HG02870 (cell line): ENCODE measurements at regions not wholly inside any gene's neighbourhood (a gene's known extent, or its start where the extent isn't known, plus 50 kb on each side); places are given as distances from the start of the nearest gene placed in this dataset.
"Not testable (repeated sequence)": the region's sequence is repeated elsewhere in the genome, so short reads cannot be mapped to it uniquely, and the experiment has no call there.

Experiments used
- ATAC-seq: cut with Tn5 transposase; IDR thresholded peaks from one replicate; pipeline ENCODE4 v1.9.1; 2021; ENCODE audit warnings: mild to moderate bottlenecking, moderate library complexity; ENCODE audit not compliant: unreplicated experiment

DNA sequence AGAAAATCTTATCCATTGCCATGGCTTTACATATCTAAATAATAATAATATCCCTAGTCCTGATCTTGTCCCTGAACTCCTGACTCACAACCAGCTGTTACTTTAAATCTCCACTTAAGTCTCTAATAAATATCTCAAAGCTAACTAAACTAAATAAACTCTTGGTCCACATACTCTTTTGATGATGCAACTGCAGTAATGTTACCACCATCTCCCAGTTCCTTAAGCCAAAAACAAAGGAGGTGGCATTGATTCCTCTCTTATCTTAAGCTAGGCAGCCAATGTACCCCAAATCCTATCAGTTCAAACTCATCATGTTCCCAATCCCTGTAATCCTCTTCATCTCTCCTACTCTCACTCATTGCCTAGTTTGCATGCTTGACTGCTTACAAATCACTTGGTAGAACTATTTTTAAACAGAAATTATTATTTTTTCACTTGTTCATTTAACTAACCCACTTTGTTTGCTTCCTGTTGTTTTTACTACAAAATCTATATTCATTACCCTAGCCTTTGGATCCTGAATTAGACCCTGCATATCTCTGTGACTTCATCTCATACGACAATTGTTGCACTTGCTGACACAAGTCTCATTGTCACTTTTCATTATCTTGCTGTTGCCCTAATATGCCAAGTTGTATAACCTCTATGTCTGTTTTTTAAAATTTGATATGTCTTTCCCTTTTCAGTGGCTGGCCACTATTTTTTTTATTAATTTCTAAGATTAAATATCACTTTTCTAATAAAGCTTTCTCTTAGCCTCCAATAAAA, 462.2 kb downstream of the ZPLD1 start:
- ATAC-seq, result no peak

DNA sequence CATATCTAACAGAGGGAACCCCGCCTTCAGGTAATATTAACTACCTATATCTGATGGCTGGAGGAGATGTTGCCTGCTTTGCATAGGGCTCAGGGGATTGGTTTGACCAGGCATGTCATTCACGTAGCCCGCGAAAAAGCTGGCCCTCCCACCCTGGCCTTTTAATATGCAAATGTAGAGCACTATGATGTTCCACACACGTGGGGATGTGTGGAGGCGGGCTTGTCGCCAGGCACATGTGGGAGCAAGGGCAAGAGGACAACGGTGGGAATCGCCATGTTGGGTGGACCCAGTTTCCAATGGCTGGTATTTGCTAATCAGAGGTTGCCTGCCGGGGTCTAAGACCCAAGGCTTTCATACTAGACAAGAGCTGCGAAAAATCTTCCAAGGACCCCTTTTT, 469.8 kb downstream of the ZPLD1 start:
- ATAC-seq, result no peak

DNA sequence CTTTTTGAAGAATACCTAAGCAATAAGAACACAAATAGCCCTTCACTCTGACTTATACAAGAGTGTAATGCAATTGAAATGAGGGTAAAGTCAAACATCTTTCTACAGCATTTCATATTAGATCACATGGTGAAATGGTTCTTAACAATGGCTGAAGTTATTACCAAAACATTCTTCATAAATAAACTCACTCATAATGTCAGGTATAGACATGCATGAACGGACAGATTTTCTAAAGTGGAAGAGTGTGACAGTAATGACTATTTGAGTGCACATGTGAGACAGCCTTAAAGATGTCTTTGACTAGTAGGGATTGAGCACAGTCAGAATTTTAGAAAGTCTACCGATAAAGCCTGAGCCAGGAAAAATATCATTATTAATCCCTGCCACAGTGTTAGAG, 471.0 kb downstream of the ZPLD1 start:
- no peak for ATAC-seq

DNA sequence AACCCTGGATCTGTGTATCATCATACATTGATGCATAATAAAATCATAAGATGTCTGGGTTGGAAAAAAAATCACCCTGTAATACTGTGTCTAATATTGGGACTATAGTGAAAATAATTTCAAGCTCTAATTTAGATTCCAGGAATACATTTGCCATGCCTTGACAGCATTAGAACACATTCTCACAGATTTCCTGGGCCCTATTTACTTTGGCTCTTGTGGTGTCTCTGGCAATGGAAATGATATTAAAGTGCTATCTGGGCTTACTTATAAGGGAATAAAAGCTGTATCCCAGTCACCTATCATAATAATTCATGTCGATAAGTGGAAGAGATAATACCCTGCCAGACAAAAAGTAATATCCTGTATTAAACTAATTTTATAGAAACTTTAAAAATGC, 472.0 kb downstream of the ZPLD1 start:
- ATAC-seq, result no peak

DNA sequence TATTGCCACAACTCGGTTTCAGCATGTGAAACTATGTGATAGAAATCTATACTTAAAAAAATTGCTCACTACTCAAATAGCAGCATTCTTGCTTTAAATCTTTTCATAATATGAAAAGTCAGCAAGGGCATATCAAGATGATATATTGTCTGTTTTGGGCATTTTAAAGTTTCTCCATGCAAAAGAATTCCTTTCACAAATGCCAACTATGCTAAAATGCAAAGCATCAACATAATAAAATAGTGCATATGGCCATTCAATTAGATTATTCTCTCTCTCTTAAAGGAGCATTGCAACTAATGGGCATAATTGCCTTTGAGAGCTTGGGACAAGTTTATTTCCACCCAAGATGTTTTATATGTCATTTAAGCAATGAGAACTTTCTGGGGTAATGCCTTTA, 475.1 kb downstream of the ZPLD1 start:
- no peak for ATAC-seq

DNA sequence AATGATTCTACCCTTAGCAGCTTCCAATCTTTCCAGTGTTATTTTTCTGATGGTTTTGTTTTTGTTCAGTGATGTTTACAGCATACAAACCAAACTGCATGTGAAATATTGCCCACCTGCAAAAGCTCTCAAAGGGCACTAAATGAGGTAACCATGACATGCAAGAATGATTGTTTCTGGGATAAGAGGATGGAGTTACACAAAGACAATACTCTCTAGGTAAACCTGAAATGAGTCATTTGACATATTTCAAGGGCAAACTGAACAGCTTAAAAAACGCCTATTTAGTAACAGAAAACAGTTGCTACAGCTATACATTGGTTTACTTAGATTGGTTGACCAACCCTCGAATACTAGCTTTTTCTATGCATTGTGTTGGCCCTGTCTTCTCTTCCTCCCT, 481.7 kb downstream of the ZPLD1 start:
- no peak for ATAC-seq

DNA sequence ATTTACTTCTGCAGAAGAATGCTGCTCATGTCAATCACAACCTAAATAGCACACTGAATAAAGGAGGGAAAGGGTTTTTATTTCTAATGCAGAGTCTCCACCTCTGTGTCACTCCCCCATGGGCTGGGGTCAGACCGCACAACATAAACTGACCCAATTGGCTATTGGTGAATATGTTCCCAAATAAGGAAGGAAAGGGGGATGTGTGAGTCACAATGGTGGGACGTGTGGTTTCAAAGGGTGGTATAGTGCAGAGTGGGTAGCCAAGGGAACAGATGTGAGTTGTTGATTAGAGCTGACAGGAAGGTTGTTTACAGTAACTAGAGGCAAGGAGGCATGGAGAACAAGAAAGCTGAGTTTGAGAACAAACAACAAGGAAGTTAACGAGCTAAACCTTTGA, 491.8 kb downstream of the ZPLD1 start:
- no peak for ATAC-seq

DNA sequence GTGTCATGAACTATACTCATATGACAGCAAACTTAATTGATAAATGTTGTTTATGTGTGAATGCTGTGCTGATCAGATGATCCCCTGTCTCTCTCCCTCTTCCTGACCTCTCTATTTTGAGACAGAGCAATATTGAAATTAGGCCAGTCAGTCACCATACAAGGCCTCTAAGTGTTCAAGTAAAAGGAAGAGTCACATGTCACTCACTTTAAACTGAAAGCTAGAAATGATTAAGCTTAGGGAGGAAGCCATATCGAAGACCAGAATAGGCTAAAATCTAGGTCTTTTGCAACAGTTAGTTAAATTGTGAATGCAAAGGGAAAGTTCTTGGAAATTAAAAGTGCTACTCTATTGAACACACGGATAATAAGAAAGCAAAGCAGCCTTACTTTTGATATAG, 498.6 kb downstream of the ZPLD1 start:
- ATAC-seq, result no peak

DNA sequence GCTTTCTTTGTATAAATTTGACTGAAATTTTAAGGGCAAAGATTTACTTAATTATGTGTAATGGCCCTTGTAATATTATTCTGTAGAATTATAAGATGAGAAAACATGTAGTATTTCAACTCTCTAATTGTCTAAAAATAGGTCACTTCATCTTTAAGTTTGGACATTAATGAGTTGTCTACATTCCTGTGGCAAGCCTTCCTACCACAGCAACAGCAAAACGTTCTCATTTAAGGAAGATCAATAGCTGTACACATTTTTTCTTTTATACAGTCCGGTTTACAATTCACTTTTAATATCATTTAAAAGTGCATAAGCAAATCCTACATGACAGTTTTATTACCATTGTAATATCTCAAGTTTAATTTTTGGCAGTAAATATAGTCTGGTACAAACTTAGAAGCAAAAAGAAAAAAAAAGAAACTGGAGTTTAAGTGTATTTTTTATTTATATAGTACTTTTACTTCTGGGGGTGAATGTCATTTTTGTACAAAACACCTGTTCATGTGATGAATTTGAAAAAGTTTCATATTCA, 501.8 kb downstream of the ZPLD1 start:
- ATAC-seq, result no peak

DNA sequence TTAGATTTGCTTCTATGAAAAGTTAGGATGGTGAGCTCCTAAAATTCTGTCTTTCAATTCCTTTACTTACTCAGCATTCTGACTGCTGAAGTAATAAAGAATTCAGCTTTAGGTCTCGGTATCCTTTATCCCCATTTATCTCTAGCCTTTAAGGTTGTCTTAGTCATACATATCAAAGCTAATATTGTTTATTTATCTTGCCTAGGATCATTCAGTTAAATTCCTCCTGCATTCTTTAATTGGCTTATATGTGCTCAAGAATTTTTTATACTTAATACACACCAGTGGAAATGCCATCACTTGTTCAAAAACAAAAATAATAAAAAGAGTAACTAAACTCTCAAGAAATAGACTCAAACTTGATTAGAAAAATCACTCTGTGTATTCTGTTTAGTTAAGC, 507.0 kb downstream of the ZPLD1 start:
- ATAC-seq, result no peak

DNA sequence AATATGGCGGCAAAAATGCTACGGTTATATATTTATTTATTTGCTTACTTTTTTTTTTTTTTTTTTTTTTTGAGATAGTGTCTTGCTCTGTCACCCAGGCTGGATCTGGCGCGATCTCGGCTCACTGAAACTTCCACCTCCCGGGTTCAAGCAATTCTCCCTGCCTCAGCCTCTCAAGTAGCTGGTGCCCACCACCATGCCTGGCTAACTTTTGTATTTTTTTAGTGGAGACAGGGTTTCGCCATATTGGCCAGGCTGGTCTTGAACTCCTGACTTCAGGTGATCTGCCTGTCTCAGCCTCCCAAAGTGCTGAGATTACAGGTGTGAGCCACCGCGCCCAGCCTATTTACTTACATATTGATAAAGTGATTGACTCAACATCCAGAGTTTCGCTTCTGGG, 511.6 kb downstream of the ZPLD1 start:
- not testable (repeated sequence) for ATAC-seq

DNA sequence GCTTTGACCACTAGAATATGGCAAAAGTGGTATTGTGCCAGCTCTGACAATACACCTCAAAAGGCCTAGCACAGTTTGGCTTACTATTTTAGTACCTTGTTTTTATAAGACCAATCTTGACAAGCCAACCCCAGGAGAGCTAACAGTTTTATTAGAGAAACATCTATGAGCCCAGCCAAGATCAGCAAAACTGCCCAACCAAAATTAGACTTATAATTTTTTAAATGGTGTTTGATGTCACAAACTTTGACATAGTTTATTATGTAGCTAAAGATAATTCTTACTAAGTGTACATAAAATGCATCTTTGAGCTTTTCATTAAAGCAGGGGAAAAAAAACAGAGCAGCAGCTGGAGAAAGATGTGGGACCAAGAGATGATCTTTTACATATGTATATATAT, 537.5 kb downstream of the ZPLD1 start:
- ATAC-seq, result no peak

DNA sequence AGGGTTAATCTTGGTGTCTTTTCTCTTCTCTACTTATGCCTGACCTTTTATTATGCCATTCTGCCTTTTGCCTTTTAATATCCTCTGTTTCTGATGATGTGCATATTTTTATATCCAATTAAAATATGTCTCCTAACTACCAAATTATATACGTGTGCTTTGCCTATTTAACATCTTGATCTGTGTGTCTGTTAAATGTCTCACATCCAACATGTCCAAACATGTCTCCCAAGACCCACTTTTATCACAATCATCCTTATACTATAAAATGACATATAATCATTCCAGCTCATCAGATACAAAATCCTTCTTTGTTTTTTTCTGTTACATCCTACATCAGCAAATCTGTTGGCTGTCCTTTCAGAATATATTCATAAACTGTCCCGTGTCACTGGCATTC, 539.5 kb downstream of the ZPLD1 start:
- ATAC-seq, result no peak

DNA sequence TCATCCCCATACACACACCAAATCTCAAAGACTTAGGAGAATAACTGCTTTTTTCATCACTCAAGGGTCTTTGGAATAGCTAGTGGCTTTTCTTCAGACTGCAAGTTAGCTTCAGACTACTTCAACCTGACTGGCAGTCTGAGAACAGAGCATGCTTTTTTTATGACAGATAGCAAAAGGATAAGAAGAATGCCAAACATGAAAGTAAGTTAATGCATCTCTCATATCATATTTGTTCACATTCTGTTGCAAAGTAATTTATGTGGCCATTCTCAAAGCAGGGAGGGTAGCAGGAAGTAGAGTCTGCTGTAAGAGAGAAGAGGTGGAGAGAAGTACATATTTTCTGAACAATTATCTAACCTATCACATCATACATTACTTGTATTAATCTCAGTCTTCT, 544.4 kb downstream of the ZPLD1 start:
- no peak for ATAC-seq

DNA sequence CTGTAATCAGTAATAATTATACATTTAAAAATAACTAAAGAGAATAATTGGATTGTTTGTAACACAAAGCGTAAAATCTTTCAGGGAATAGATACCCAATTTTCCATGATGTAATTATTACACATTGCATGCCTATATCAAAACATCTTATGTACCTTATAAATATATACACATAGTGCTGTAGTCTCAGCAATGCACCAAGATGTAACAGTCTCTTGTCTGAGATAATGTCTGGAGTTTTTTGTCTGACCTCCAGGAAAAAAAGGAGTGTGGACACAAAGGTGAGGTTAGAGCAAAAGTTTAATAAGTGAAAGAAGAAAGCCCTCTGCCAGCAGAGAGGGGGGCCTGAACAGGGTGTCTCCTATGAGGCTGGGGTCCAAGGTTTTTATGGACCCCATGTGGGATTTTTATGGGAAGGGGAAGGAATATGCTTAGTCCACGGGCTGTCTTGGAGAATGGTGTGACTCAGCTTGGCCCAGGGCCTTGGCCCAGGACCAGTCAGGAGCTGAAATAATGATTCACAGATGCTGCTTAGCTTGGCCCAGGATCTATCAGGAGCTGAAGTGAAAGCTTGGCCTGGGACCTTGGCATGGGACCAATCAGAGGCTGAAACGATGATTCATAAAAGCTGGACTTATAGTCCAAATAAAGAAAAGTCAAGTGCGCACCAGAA, 545.0 kb downstream of the ZPLD1 start:
- no peak for ATAC-seq

DNA sequence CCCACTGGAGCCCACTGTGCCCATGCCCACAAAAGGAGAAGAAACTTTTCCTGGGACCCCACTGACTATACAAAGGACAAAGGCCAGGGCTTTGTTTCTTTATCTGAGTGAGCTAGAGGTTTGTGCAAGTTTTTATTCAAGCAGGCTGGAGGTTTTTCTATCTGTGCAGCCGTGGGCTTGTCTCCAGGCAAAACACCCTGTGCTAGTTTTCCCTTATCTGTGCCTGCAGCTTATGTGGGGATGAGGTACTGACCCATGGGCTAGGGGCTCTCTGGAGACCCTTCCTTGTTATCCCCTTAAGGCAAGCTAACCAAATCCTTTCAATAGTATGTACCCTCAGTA, 545.5 kb downstream of the ZPLD1 start:
- ATAC-seq, result no peak

DNA sequence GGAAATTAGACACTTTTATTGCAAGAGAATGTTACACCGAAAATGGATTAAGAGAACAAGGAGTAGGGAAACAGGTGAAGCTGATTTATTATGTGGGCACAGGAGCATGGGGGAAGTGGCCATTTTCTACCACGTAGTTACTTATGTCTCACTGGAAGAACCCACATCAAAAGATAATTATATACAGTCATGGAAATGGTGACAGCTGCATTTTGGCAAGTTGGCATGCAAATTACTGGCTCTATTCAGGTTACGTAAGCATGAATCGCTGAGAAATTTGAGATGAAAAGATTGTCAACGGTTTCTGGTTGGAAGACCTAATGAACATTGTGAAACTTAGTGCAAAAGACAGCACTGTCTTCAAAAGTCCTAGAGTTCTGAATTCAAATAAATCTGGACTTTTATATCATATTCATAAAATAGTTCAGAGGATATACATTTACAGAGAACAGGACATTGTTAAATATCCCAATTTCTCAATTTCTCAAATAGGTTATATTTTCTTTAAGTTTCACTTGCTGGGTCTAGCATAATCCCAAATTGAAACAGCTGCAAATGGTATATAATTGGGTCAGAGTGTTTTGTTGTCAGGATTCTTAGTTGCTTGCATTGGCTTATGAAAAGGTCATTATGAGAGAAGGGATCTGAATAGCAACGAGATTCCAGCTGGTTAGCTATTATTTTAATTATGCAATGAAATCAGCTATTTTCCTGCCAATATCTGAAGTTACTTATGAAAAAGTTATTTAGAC, 567.8 kb downstream of the ZPLD1 start:
- ATAC-seq, result no peak

DNA sequence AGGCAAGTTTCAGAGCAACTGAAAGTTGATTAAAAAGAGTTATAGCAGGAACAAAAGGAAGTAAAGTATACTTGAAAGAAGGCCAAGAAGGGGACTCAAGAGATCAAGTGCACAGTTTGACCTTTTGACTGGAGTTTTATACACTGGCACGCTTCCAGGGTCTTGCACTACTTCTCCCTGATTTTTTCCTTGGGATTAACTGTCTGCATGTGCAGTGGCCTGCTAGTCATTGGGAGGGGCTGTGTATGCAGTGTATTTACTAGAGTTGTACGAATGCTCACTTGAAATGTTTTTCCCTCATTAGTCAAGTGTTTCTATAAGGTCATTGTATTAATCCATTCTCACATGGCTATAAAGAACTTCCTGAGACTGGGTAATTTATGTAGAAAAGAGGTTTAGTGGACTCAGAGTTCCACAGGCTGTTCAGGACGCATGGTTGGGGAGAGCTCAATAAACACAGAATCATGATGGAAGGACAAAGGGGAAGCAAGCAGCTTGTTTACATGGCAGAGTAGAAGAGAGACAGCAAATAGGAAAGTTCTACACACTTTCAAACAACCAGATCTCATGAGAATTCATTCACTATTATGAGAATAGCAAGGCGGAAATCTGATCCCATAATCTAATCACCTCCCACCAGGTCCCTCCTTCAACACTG, 571.8 kb downstream of the ZPLD1 start:
- no peak for ATAC-seq

DNA sequence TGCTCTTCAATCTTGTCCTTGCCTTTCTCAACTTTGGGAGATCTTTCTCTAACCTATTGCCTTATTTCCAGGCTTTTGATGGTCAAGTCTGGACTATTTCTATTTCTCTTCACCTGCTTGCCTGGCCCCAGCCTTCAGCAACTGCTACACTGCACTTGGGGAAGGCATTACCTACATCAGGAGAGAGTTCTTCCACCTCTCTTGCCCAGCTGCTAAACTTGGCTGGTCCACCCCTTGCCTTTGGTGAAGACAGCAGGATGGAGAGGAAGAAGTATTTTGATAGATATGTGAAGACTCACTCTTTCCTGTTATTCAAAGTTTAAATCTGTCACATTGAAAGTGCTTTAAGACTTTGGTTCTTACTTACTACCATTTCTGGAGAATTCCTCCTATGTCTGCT, 574.8 kb downstream of the ZPLD1 start:
- no peak for ATAC-seq

DNA sequence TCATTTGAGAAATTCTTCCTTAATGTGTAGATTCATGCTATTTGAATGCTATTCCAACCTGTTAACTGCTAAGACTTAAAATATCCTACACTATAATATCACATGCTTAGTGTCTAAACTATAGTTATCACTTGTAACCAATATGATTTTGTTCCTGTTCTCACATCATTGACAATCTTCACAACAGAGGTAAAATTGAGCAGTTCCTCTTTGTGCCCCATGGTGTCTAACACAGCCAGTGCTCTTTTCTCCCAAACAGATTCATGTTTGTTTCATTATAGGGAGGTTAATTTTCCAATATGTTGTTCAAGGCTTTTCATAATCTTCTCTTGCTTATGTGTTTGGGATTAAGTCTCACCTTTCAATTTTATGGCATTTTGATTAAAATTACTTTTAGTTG, 591.1 kb downstream of the ZPLD1 start:
- ATAC-seq, result no peak

DNA sequence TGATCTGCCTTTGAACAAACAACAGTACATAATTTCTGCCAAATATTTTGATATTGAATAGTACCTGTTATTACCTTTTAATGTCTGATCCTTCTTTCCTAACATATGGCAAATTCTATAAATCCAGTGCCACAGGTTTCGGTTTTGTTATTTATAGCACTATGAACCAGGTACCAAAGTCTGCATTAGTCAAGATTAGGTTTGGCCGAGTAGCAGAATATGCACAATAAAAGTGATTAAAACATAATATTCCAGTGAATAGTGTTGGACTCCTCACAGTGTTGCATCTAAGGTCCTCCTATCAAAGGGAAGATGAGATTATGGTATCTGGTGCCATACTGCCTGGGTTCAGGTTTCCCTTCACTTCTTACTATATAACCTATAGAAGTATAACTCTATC, 599.0 kb downstream of the ZPLD1 start:
- ATAC-seq, result no peak
